SK-N-SH (cell line): ENCODE measurements at regions not wholly inside any gene's neighbourhood (a gene's known extent, or its start where the extent isn't known, plus 50 kb on each side); places are given as distances from the start of the nearest gene placed in this dataset.

Experiments
- CTCF ChIA-PET: fragments of 300-600, 350-600 bp; formaldehyde crosslinking; extraction: SDS; loops from one replicate; lab custom pipeline; 2021; lab: Yijun Ruan, JAX
- POLR2A ChIA-PET: fragments of 350-600 bp; sonication (Branson Sonifier 250); formaldehyde crosslinking; extraction: SDS; loops from one replicate; lab custom pipeline; 2020; ENCODE audit warnings: antibody characterized with exemption, inconsistent platforms; lab: Yijun Ruan, JAX
- DNase-seq: peaks from one replicate; pipeline ENCODE4 v3.0.0; 2012
- H2AFZ ChIP-seq: fragments of 200-600 bp; sonication (generic); 2 replicates; pipeline ENCODE4 v1.8.1; 2016; ENCODE audit warnings: antibody characterized with exemption, mild to moderate bottlenecking, low read depth
- H3F3A ChIP-seq: fragments of 200-600 bp; sonication (generic); replicated peaks from 2 replicates; pipeline ENCODE3; 2016; ENCODE audit warnings: antibody characterized with exemption, mild to moderate bottlenecking; ENCODE audit not compliant: insufficient read depth
- H3K27ac ChIP-seq, 2 experiments: fragments of 200-500 bp in 1 of 2; fragments of 200-600 bp in 1 of 2; sonication (Bioruptor generic) in 1 of 2; sonication (generic), shearing (Covaris generic) in 1 of 2; 2 replicates each; pipeline versions ENCODE4 v1.5.1 to v1.6.1; 2014 to 2016; ENCODE audit warnings: low read depth in 2 of 2, inconsistent platforms in 1 of 2, low read length in 1 of 2, mild to moderate bottlenecking in 1 of 2, mixed read lengths in 1 of 2
- H3K27me3 ChIP-seq: fragments of 200-600 bp; sonication (generic), shearing (Covaris generic); 2 replicates; pipeline ENCODE4 v1.6.1; 2016; ENCODE audit warnings: mixed run types; ENCODE audit not compliant: insufficient read depth
- H3K36me3 ChIP-seq, 2 experiments: fragments of 200-500 bp in 1 of 2; fragments of 200-600 bp in 1 of 2; sonication (Bioruptor generic) in 1 of 2; sonication (generic) in 1 of 2; replicated peaks in 1 of 2; 2 replicates each; pipeline versions ENCODE3 to v1.5.1; 2014 to 2016; ENCODE audit warnings: low read length in 1 of 2, mild to moderate bottlenecking in 1 of 2; ENCODE audit not compliant: insufficient read depth in 2 of 2, control insufficient read depth in 1 of 2
- H3K4me1 ChIP-seq, 2 experiments: fragments of 200-500 bp in 1 of 2; fragments of 200-600 bp in 1 of 2; sonication (Bioruptor generic) in 1 of 2; sonication (generic), shearing (Covaris generic) in 1 of 2; 2 replicates each; pipeline versions ENCODE4 v1.5.1 to v1.6.1; 2014 to 2016; ENCODE audit warnings: low read depth in 1 of 2, low read length in 1 of 2, mixed run types in 1 of 2; ENCODE audit not compliant: insufficient read depth in 2 of 2, control insufficient read depth in 1 of 2
- H3K4me2 ChIP-seq: fragments of 200-600 bp; sonication (generic), shearing (Covaris generic); 2 replicates; pipeline ENCODE4 v1.6.1; 2017; ENCODE audit warnings: mixed run types
- H3K4me3 ChIP-seq, 2 experiments: fragments of 200-500 bp in 1 of 2; fragments of 200-600 bp in 1 of 2; sonication (Bioruptor generic) in 1 of 2; sonication (generic), shearing (Covaris generic) in 1 of 2; 2 replicates each; pipeline versions ENCODE4 v1.5.1 to v1.8.1; 2014 to 2016; ENCODE audit warnings: low read depth in 2 of 2, inconsistent platforms in 1 of 2, low read length in 1 of 2, mild to moderate bottlenecking in 1 of 2, mixed read lengths in 1 of 2, moderate library complexity in 1 of 2
- H3K79me2 ChIP-seq: fragments of 200-600 bp; sonication (generic); 2 replicates; pipeline ENCODE4 v1.8.1; 2017; ENCODE audit warnings: mild to moderate bottlenecking; ENCODE audit not compliant: insufficient read depth
- H3K9ac ChIP-seq: fragments of 200-600 bp; sonication (generic); 2 replicates; pipeline ENCODE4 v1.6.1; 2017; ENCODE audit warnings: mixed run types
- H3K9me2 ChIP-seq: fragments of 200-600 bp; sonication (generic); 2 replicates; pipeline ENCODE4 v1.6.1; 2017; ENCODE audit warnings: mixed run types
- H3K9me3 ChIP-seq: fragments of 200-600 bp; sonication (generic); 2 replicates; pipeline ENCODE4 v1.6.1; 2017; ENCODE audit warnings: mixed run types, mild to moderate bottlenecking, moderate library complexity
- H4K20me1 ChIP-seq: fragments of 200-600 bp; sonication (generic); 2 replicates; pipeline ENCODE4 v1.6.1; 2017; ENCODE audit warnings: mild to moderate bottlenecking, mixed run types; ENCODE audit not compliant: insufficient read depth
- CHD2 ChIP-seq: fragments of 150-350 bp; IDR thresholded peaks from 2 replicates; pipeline ENCODE4 v1.6.1; 2018; ENCODE audit warnings: low read length; ENCODE audit not compliant: partially characterized antibody
- CTCF ChIP-seq: fragments of 200-600 bp; sonication (generic); IDR thresholded peaks from 2 replicates; pipeline ENCODE4 v1.6.1; 2017; ENCODE audit warnings: antibody characterized with exemption, mild to moderate bottlenecking, moderate library complexity
- ELF1 ChIP-seq: IDR thresholded peaks from 2 replicates; pipeline ENCODE4 v1.4.0; 2012
- EP300 ChIP-seq, 2 experiments: IDR thresholded peaks; 2 replicates each; pipeline versions ENCODE4 v1.4.0 to v1.6.1; 2012; ENCODE audit warnings: borderline replicate concordance in 1 of 2, low read depth in 1 of 2, low read length in 1 of 2
- IRF3 ChIP-seq: fragments of 150-350 bp; IDR thresholded peaks from 2 replicates; pipeline ENCODE4 v1.6.1; 2016; ENCODE audit warnings: mild to moderate bottlenecking, low read depth, low read length
- MAX ChIP-seq: IDR thresholded peaks from 2 replicates; pipeline ENCODE4 v1.4.0; 2012; ENCODE audit warnings: low read depth
- MEF2A ChIP-seq: IDR thresholded peaks from 2 replicates; pipeline ENCODE4 v1.4.0; 2012; ENCODE audit warnings: low read depth, borderline replicate concordance
- PBX3 ChIP-seq: IDR thresholded peaks from 2 replicates; pipeline ENCODE4; 2012
- POLR2AphosphoS5 ChIP-seq: IDR thresholded peaks from 2 replicates; pipeline ENCODE4 v1.6.1; 2012; ENCODE audit warnings: low read depth, low read length
- RCOR1 ChIP-seq: fragments of 150-350 bp; IDR thresholded peaks from 2 replicates; pipeline ENCODE4 v1.6.1; 2017; ENCODE audit warnings: antibody characterized with exemption, low read length
- REST ChIP-seq: IDR thresholded peaks from 2 replicates; pipeline ENCODE4 v1.6.1; 2012; ENCODE audit warnings: mild to moderate bottlenecking, low read depth, low read length, moderate library complexity
- RFX5 ChIP-seq: IDR thresholded peaks from 2 replicates; pipeline ENCODE4 v1.6.1; 2012; ENCODE audit warnings: mild to moderate bottlenecking, improper control_type of control experiment, low read length
- RXRA ChIP-seq: IDR thresholded peaks from 2 replicates; pipeline ENCODE4 v1.4.0; 2012; ENCODE audit warnings: low read depth, mild to moderate bottlenecking, borderline replicate concordance
- SIN3A ChIP-seq: IDR thresholded peaks from 2 replicates; pipeline ENCODE4 v1.6.1; 2012; ENCODE audit warnings: low read depth, mild to moderate bottlenecking, low read length, moderate library complexity, borderline replicate concordance
- TAF1 ChIP-seq: IDR thresholded peaks from 2 replicates; pipeline ENCODE4 v1.6.1; 2012; ENCODE audit warnings: low read depth, mild to moderate bottlenecking, low read length, moderate library complexity, borderline replicate concordance
- TCF12 ChIP-seq: IDR thresholded peaks from 2 replicates; pipeline ENCODE4 v1.4.0; 2012
- USF2 ChIP-seq: fragments of 150-350 bp; IDR thresholded peaks from 2 replicates; pipeline ENCODE4 v1.6.1; 2017; ENCODE audit warnings: antibody characterized with exemption, low read length, low read depth, borderline replicate concordance
- ZBTB33 ChIP-seq: IDR thresholded peaks from 2 replicates; pipeline ENCODE4 v1.4.0; 2012; ENCODE audit warnings: low read depth, borderline replicate concordance
- WGBS: methylation state at CpG from one replicate; pipeline ENCODE4 v1.1.6; 2017; ENCODE audit warnings: low lambda C conversion rate; 5-methylcytosine and 5-hydroxymethylcytosine counted together

- no peaks in the 10 kb centered on the region for H3K79me2 ChIP-seq
- ChIA-PET CTCF (no interaction called here), POLR2A (no interaction called here)
- no peaks in the 10 kb centered on the region for H3K9me2 ChIP-seq
- DNase-seq: no peak
- H3K4me1 ChIP-seq: no peaks in the 10 kb centered on the region; a peak in 1 of 4 replicates
- H3K4me2 ChIP-seq: no peak overlapping the region
- H3K27ac ChIP-seq: no peak overlapping the region
- H3K9me3 ChIP-seq: no peaks in the 10 kb centered on the region
- H2AFZ ChIP-seq: no peak overlapping the region
- H4K20me1 ChIP-seq: no peaks in the 10 kb centered on the region
- 33% methylated on average over 2 of the region's 2 CpGs for WGBS
- no peaks in the 10 kb centered on the region for H3F3A ChIP-seq
- H3K9ac ChIP-seq: no peak overlapping the region
- TF ChIP-seq RXRA (no peak), RCOR1 (no peak), CHD2 (no peak), EP300 (IDR thresholded peaks at IDR 0.05; ENCODE audit: borderline replicate concordance in 1 of 2, low read depth in 1 of 2, low read length in 1 of 2) (no peak), MEF2A (no peak), CTCF (no peak), TAF1 (no peak), PBX3 (no peak), ZBTB33 (no peak), ELF1 (no peak), MAX (no peak), POLR2AphosphoS5 (no peak), USF2 (no peak), TCF12 (no peak), IRF3 (no peak), RFX5 (no peak), REST (no peak), SIN3A (no peak)
- H3K36me3 ChIP-seq: no peaks in the 10 kb centered on the region
- H3K4me3 ChIP-seq: no peak overlapping the region
- no peaks in the 10 kb centered on the region for H3K27me3 ChIP-seq
These were observed 231.6 kb downstream of the CASP12 start for GRCh38 chr11:104666624-104667023.
